Gastrocnemius medialis (tissue), 4 donors: ENCODE measurements at regions not wholly inside any gene's neighbourhood (a gene's known extent, or its start where the extent isn't known, plus 50 kb on each side); places are given as distances from the start of the nearest gene placed in this dataset.

Experiments
- ATAC-seq, 2 donors: fragments of 150-250 bp; one replicate each; pipeline ENCODE4 v1.9.1; 2016
- DNase-seq, 2 donors: peaks; one replicate each; pipeline ENCODE4 v3.0.0-alpha.2; 2019
- H3K27ac ChIP-seq, 4 donors: fragments of 200-600 bp; sonication (generic); 1 replicate in 1 of 4; 2 replicates in 3 of 4; pipeline ENCODE4 v1.5.1; 2016 to 2018; ENCODE audit warnings: mild to moderate bottlenecking in 2 of 4, moderate library complexity in 1 of 4
- H3K27me3 ChIP-seq, 3 donors: fragments of 200-600 bp; sonication (generic) in 2 of 3; 1 replicate in 1 of 3; 2 replicates in 2 of 3; pipeline versions ENCODE4 v1.5.1 to v1.6.0; 2016 to 2019; ENCODE audit warnings: mild to moderate bottlenecking in 1 of 3, moderate library complexity in 1 of 3
- H3K36me3 ChIP-seq, 2 donors: fragments of 200-600 bp; sonication (generic) in 1 of 2; one replicate each; pipeline ENCODE4 v1.5.1; 2017 to 2018
- H3K4me1 ChIP-seq, 2 donors: fragments of 200-600 bp; sonication (generic) in 1 of 2; one replicate each; pipeline ENCODE4 v1.5.1; 2016 to 2017; ENCODE audit warnings: mild to moderate bottlenecking in 2 of 2
- H3K4me3 ChIP-seq, 4 donors: fragments of 200-600 bp; sonication (generic) in 3 of 4; 1 replicate in 1 of 4; 2 replicates in 3 of 4; pipeline ENCODE4 v1.5.1; 2016 to 2019; ENCODE audit warnings: mild to moderate bottlenecking in 2 of 4
- H3K9me3 ChIP-seq, 3 donors: fragments of 200-600 bp; sonication (generic) in 2 of 3; 1 replicate in 1 of 3; 2 replicates in 2 of 3; pipeline ENCODE4 v1.5.1; 2016 to 2019
- CTCF ChIP-seq, 5 experiments: fragments of 450-650 bp in 3 of 5; fragments of 200-600 bp in 2 of 5; sonication (generic) in 2 of 5; IDR thresholded peaks in 4 of 5; conservative IDR thresholded peaks in 1 of 5; 1 replicate in 4 of 5; 2 replicates in 1 of 5; pipeline ENCODE4 v1.5.1; 2016 to 2019; ENCODE audit warnings: antibody characterized with exemption in 5 of 5, mild to moderate bottlenecking in 3 of 5, moderate library complexity in 3 of 5
- POLR2A ChIP-seq, 2 donors: fragments of 450-650 bp; IDR thresholded peaks; one replicate each; pipeline ENCODE4 v1.6.1; 2017; ENCODE audit warnings: antibody characterized with exemption in 2 of 2, mild to moderate bottlenecking in 2 of 2, moderate library complexity in 2 of 2
- in situ Hi-C, 4 donors: fragments of 200-750 bp; cut with MboI; loops; one replicate each; pipeline versions ENCODE4 v1.15.0 to v1.8.0; 2017; ENCODE audit warnings: low sequenced_read_pairs in 4 of 4
- intact Hi-C: fragments of 100-400 bp; cut with DNase I; formaldehyde crosslinking; loops from one replicate; pipeline ENCODE4 v1.15.1; 2023; ENCODE audit warnings: low total_unique reads

GRCh38 chr6:14065350-14065749 lies 52.2 kb upstream of the CD83 start:
- DNase-seq (no peak), ATAC-seq (no peak)
- intact Hi-C loops (loop anchor here (5.0 kb wide), 1 partner anchor 728 kb away; no protein-coding TSS in a partner anchor), in situ Hi-C loops (loop anchor here (5.0 to 25.0 kb wide), 6 partner anchors 151 to 728 kb away; partner anchors contain the start of genes SIRT5 (in 1 of the 4) and TBC1D7 (in 1 of the 4))
- Histone ChIP-seq H3K36me3 (no peaks in the 10 kb centered on the region), H3K9me3 (no peaks in the 10 kb centered on the region), H3K27me3 (peaks cover 0 to 16% (median 10%) of the 10 kb centered on the region in 3 donors), H3K27ac (no peak overlapping the region), H3K4me3 (no peak overlapping the region), H3K4me1 (no peaks in the 10 kb centered on the region)
- TF ChIP-seq CTCF (IDR thresholded peaks at IDR 0.05 in 4 of 5, conservative IDR thresholded peaks at IDR 0.05 in 1 of 5), result no peak

GRCh38 chr6:14066782-14067406 lies 50.7 kb upstream of the CD83 start:
- no peak for DNase-seq
- intact Hi-C loops, result loop anchor here (5.0 kb wide), 1 partner anchor 730 kb away; no protein-coding TSS in a partner anchor
- H3K4me3 ChIP-seq, result no peak overlapping the region
- H3K36me3 ChIP-seq, result no peaks in the 10 kb centered on the region
- peaks cover 0 to 10% (median 4%) of the 10 kb centered on the region in 3 donors for H3K27me3 ChIP-seq
- in situ Hi-C loops, result loop anchor here (5.0 to 25.0 kb wide), 6 partner anchors 152 to 730 kb away; partner anchors contain the start of genes SIRT5 (in 1 of the 4) and TBC1D7 (in 1 of the 4)
- peak; percentile 56 to 78 for ATAC-seq
- H3K27ac ChIP-seq, result no peak overlapping the region
- no peaks in the 10 kb centered on the region for H3K9me3 ChIP-seq
- no peaks in the 10 kb centered on the region for H3K4me1 ChIP-seq
- TF ChIP-seq CTCF (IDR thresholded peaks at IDR 0.05 in 4 of 5, conservative IDR thresholded peaks at IDR 0.05 in 1 of 5) (peak; percentile 54 to 70 (median 62)), POLR2A (IDR thresholded peaks at IDR 0.05) (no peak)

GRCh38 chr6:14067656-14068055 lies 49.9 kb upstream of the CD83 start:
- DNase-seq (no peak), ATAC-seq (no peak)
- intact Hi-C loops (loop anchor here (2.0 to 5.0 kb wide), 2 partner anchors 159 to 730 kb away; no protein-coding TSS in a partner anchor), in situ Hi-C loops (loop anchor here (5.0 to 25.0 kb wide), 6 partner anchors 153 to 730 kb away; partner anchors contain the start of genes SIRT5 (in 1 of the 4) and TBC1D7 (in 1 of the 4))
- no peak overlapping the region for H3K27ac ChIP-seq
- no peaks in the 10 kb centered on the region for H3K4me1 ChIP-seq
- no peaks in the 10 kb centered on the region for H3K9me3 ChIP-seq
- peaks cover 0 to 10% (median 0%) of the 10 kb centered on the region in 3 donors for H3K27me3 ChIP-seq
- H3K4me3 ChIP-seq, result no peak overlapping the region
- TF ChIP-seq POLR2A (IDR thresholded peaks at IDR 0.05), result no peak
- TF ChIP-seq CTCF (IDR thresholded peaks at IDR 0.05 in 4 of 5, conservative IDR thresholded peaks at IDR 0.05 in 1 of 5), result no peak
- H3K36me3 ChIP-seq, result no peaks in the 10 kb centered on the region
